ENCODE measurements at regions not wholly inside any gene's neighbourhood (a gene's known extent, or its start where the extent isn't known, plus 50 kb on each side); places are given as distances from the start of the nearest gene placed in this dataset.

GRCh38 chr2:123624816-123625215 is 400.3 kb upstream of the CNTNAP5 start:
- TF ChIP-seq, protein P1, sequence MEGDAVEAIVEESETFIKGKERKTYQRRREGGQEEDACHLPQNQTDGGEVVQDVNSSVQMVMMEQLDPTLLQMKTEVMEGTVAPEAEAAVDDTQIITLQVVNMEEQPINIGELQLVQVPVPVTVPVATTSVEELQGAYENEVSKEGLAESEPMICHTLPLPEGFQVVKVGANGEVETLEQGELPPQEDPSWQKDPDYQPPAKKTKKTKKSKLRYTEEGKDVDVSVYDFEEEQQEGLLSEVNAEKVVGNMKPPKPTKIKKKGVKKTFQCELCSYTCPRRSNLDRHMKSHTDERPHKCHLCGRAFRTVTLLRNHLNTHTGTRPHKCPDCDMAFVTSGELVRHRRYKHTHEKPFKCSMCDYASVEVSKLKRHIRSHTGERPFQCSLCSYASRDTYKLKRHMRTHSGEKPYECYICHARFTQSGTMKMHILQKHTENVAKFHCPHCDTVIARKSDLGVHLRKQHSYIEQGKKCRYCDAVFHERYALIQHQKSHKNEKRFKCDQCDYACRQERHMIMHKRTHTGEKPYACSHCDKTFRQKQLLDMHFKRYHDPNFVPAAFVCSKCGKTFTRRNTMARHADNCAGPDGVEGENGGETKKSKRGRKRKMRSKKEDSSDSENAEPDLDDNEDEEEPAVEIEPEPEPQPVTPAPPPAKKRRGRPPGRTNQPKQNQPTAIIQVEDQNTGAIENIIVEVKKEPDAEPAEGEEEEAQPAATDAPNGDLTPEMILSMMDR (IDR thresholded peaks at IDR 0.05) = no peak
- TF ChIP-seq POLR2A (IDR thresholded peaks at IDR 0.05) (no peak), POLR2AphosphoS5 (IDR thresholded peaks at IDR 0.05) (no peak), EP300 (IDR thresholded peaks at IDR 0.05; ENCODE audit: low read depth) (no peak)
- WGBS, 2 donors (ENCODE audit: low coverage in 1 of 2) = 92 to 97% methylated on average over 3 of the region's 3 CpGs

DNA sequence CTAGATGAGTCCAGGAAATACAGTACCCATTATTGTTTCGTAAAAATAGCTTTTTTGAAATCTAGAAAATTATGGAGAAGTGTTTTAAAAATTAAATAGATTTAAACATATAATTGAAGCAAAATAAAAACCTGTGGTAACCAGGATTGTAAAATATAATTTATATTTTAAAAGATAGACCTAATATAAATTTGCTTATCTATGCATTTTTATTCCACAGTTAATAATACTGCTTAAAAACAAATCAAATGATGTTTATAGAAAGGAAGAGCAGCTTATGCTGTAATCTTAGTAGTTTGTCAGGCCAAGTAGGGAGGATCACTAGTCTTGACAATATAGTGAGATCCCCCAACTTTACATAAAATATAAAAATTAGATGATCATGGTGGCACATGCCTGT is 388.9 kb upstream of the CNTNAP5 start:
- H3K27me3 ChIP-seq = no peaks in the 10 kb centered on the region
- no peak overlapping the region for H3K4me3 ChIP-seq
- no peaks in the 10 kb centered on the region for H3K4me1 ChIP-seq
- no peaks in the 10 kb centered on the region for H3K36me3 ChIP-seq
- no peak for DNase-seq
- WGBS, 2 donors (ENCODE audit: low coverage in 1 of 2) = 90 to 92% methylated on average over 1 of the region's 1 CpG
- intact Hi-C loops (cut with DNase I; ENCODE audit: low total_unique reads) (no loop called here), in situ Hi-C loops (cut with MboI; ENCODE audit: low pct_ligation_motif_present in 1 of 4, low pct_unique_long_range_greater_than_20kb in 1 of 4, low sequenced_read_pairs in 3 of 4) (no loop called here)
- no peak for TF ChIP-seq POLR2AphosphoS5 (IDR thresholded peaks at IDR 0.05)
- no peak overlapping the region for H3K27ac ChIP-seq
- H3K9me3 ChIP-seq = no peaks in the 10 kb centered on the region

More at GRCh38 chr2:123624816-123625215, 400.3 kb upstream of the CNTNAP5 start:
- H3K4me1 ChIP-seq = no peaks in the 10 kb centered on the region
- H3K36me3 ChIP-seq = no peaks in the 10 kb centered on the region
- peaks cover 0 to 3% of the 10 kb centered on the region in 2 donors for H3K9me3 ChIP-seq
- in situ Hi-C loops (cut with MboI; ENCODE audit: low pct_ligation_motif_present in 1 of 4, low pct_unique_long_range_greater_than_20kb in 1 of 4, low sequenced_read_pairs in 3 of 4) = no loop called here
- H3K27ac ChIP-seq = no peak overlapping the region
- no peak overlapping the region for H3K4me3 ChIP-seq
- intact Hi-C loops (cut with DNase I; ENCODE audit: low total_unique reads) = no loop called here
- H3K27me3 ChIP-seq = no peaks in the 10 kb centered on the region
- DNase-seq = no peak

DNA sequence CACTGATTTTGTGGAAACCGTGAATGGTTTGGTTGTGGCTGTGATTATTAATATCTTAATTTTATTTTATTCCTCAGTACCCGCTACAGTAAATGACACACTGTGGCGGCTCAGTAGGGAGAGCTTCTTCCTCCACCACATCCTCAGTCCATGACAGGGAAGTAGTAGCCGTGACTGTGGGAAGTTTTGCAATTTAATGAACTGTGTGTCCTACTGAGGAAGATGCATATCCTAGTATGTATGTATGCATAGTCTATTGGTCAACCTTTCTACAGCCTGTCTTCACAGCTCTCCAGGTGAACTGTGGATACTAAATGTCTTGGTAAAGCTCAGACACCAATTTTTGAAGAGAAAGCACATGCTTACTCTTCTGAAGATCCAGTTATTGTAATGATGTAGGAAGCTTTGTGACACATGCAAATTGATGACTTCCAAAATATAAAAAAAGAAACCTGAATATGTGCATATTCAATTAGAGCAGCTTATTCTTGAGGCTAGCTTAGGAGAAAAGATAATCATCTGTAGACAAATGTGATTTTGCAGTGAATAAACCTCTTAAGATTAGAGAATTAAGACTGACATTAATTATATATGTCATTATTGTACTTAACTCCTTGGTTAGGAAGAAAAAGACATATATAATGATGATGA is 384.3 kb upstream of the CNTNAP5 start:
- H3K27me3 ChIP-seq = no peaks in the 10 kb centered on the region
- intact Hi-C loops (cut with DNase I; ENCODE audit: low total_unique reads) (no loop called here), in situ Hi-C loops (cut with MboI; ENCODE audit: low pct_ligation_motif_present in 1 of 4, low pct_unique_long_range_greater_than_20kb in 1 of 4, low sequenced_read_pairs in 3 of 4) (no loop called here)
- no peak overlapping the region for H3K4me3 ChIP-seq
- TF ChIP-seq POLR2A (IDR thresholded peaks at IDR 0.05) (no peak), POLR2AphosphoS5 (IDR thresholded peaks at IDR 0.05) (no peak), EP300 (IDR thresholded peaks at IDR 0.05; ENCODE audit: low read depth) (no peak)
- TF ChIP-seq, protein P1 (IDR thresholded peaks at IDR 0.05) = no peak
- DNase-seq = no peak
- 82 to 93% methylated on average over 4 of the region's 4 CpGs for WGBS, 2 donors (ENCODE audit: low coverage in 1 of 2)
- H3K4me1 ChIP-seq = no peaks in the 10 kb centered on the region
- H3K9me3 ChIP-seq = no peaks in the 10 kb centered on the region
- H3K36me3 ChIP-seq = no peaks in the 10 kb centered on the region
- H3K27ac ChIP-seq = no peak overlapping the region

GRCh38 chr2:123644053-123644452 is 381.0 kb upstream of the CNTNAP5 start:
- TF ChIP-seq, protein P1 (IDR thresholded peaks at IDR 0.05) = no peak
- no peak for TF ChIP-seq POLR2A (IDR thresholded peaks at IDR 0.05)
- no peak for TF ChIP-seq POLR2AphosphoS5 (IDR thresholded peaks at IDR 0.05)
- no peak for TF ChIP-seq EP300 (IDR thresholded peaks at IDR 0.05; ENCODE audit: low read depth)
- intact Hi-C loops (cut with DNase I; ENCODE audit: low total_unique reads) = no loop called here
- no peaks in the 10 kb centered on the region for H3K36me3 ChIP-seq
- H3K27ac ChIP-seq = no peak overlapping the region
- in situ Hi-C loops (cut with MboI; ENCODE audit: low pct_ligation_motif_present in 1 of 4, low pct_unique_long_range_greater_than_20kb in 1 of 4, low sequenced_read_pairs in 3 of 4) = no loop called here
- H3K27me3 ChIP-seq = no peaks in the 10 kb centered on the region
- DNase-seq = no peak
- no peaks in the 10 kb centered on the region for H3K9me3 ChIP-seq
- no peaks in the 10 kb centered on the region for H3K4me1 ChIP-seq
- no peak overlapping the region for H3K4me3 ChIP-seq

DNA sequence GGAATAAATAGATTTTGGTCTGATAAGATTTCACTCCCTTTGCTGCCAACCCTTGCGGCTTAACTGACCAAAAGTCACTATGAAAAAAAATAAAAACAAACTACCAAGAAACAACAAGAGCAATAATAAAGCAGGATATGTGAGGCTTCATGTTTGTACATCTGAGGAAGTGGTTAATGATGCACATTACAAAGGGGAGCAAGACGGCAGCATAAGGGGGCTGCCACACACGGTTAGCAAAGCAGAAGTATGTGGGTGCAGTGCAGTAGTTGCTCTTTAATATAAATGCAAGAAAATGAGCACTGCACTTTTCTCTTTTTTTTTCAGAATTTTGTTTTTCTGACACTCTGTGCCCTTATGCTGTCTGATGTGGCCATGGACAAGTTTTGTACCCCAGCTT is 377.1 kb upstream of the CNTNAP5 start:
- H3K27ac ChIP-seq = no peak overlapping the region
- 57 to 65% methylated on average over 1 to 3 of the region's 3 CpGs for WGBS, 2 donors (ENCODE audit: low coverage in 1 of 2)
- no peaks in the 10 kb centered on the region for H3K4me1 ChIP-seq
- no peak overlapping the region for H3K4me3 ChIP-seq
- intact Hi-C loops (cut with DNase I; ENCODE audit: low total_unique reads) (no loop called here), in situ Hi-C loops (cut with MboI; ENCODE audit: low pct_ligation_motif_present in 1 of 4, low pct_unique_long_range_greater_than_20kb in 1 of 4, low sequenced_read_pairs in 3 of 4) (no loop called here)
- TF ChIP-seq POLR2AphosphoS5 (IDR thresholded peaks at IDR 0.05) (no peak), POLR2A (IDR thresholded peaks at IDR 0.05) (no peak), EP300 (IDR thresholded peaks at IDR 0.05; ENCODE audit: low read depth) (no peak)
- TF ChIP-seq, protein P1 (IDR thresholded peaks at IDR 0.05) = no peak
- no peaks in the 10 kb centered on the region for H3K27me3 ChIP-seq
- no peak for DNase-seq
- no peaks in the 10 kb centered on the region for H3K36me3 ChIP-seq
- H3K9me3 ChIP-seq = no peaks in the 10 kb centered on the region
